ENCODE measurements at regions not wholly inside any gene's neighbourhood (a gene's known extent, or its start where the extent isn't known, plus 50 kb on each side); places are given as distances from the start of the nearest gene placed in this dataset.
A peak's percentile ranks its signal among the peaks of the same experiment; 100 is the strongest.

DNA sequence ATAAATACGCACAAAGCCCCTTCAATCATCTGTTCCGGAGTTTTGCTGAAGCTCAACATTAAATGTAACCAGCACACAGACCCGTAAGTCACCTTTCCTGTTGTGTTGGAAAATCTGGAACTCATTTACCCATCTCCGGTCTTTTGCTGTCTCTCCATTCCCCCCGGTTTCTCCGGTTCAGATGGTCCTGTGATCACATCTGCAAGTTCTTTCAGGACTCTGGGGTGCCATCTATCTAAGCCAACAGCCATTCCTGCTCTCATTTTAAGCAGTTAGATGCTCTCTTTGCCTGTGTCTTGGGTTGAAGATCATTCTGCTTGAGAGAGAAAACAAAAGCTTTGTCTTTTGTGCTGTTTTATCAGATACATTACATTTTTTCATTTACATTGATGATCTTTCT is 91.7 kb upstream of the TGIF1 start:
- no peaks in the 10 kb centered on the region for H3K27me3 ChIP-seq
- H3K27ac ChIP-seq, result no peak overlapping the region
- no peak for TF ChIP-seq POLR2A (IDR thresholded peaks at IDR 0.05)
- TF ChIP-seq, protein P1, sequence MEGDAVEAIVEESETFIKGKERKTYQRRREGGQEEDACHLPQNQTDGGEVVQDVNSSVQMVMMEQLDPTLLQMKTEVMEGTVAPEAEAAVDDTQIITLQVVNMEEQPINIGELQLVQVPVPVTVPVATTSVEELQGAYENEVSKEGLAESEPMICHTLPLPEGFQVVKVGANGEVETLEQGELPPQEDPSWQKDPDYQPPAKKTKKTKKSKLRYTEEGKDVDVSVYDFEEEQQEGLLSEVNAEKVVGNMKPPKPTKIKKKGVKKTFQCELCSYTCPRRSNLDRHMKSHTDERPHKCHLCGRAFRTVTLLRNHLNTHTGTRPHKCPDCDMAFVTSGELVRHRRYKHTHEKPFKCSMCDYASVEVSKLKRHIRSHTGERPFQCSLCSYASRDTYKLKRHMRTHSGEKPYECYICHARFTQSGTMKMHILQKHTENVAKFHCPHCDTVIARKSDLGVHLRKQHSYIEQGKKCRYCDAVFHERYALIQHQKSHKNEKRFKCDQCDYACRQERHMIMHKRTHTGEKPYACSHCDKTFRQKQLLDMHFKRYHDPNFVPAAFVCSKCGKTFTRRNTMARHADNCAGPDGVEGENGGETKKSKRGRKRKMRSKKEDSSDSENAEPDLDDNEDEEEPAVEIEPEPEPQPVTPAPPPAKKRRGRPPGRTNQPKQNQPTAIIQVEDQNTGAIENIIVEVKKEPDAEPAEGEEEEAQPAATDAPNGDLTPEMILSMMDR (IDR thresholded peaks at IDR 0.05), result no peak
- TF ChIP-seq EP300 (IDR thresholded peaks at IDR 0.05), result no peak
- TF ChIP-seq POLR2AphosphoS5 (IDR thresholded peaks at IDR 0.05), result no peak
- intact Hi-C loops (cut with DNase I; ENCODE audit: low total_unique reads), result no loop called here
- no peaks in the 10 kb centered on the region for H3K36me3 ChIP-seq
- no peaks in the 10 kb centered on the region for H3K4me1 ChIP-seq
- no peak for DNase-seq
- WGBS, 5 donors, result 86 to 92% (median 87%) methylated on average over 6 of the region's 6 CpGs
- H3K4me3 ChIP-seq, result no peak overlapping the region
- no peaks in the 10 kb centered on the region for H3K9me3 ChIP-seq

DNA sequence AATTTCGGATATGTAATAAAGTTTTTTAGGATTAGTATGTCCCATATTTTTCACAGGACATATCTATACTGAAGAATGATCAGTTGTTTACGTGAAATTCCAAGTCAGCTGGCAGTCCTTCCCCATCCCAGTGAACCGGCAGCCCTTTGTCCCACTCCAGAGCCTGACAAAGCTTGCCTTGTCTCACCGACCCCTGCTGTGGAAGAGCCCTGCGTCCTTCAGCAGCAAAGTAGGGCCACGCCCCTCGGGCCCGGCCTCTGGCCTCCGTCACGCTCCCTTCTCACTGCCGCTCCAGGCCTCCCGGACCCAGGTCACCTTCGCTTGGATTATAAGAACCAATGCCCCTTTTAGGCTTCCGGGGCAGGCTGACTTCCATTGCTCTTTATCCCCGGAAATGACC is 89.8 kb upstream of the TGIF1 start:
- no peaks in the 10 kb centered on the region for H3K9me3 ChIP-seq
- peak in 1 of 2 donors; percentile 32 for DNase-seq
- no peak overlapping the region for H3K4me3 ChIP-seq
- H3K4me1 ChIP-seq, result no peaks in the 10 kb centered on the region
- no peak for TF ChIP-seq EP300 (IDR thresholded peaks at IDR 0.05)
- TF ChIP-seq, protein P1 (IDR thresholded peaks at IDR 0.05), result no peak
- TF ChIP-seq POLR2A (IDR thresholded peaks at IDR 0.05), result no peak
- no peak for TF ChIP-seq POLR2AphosphoS5 (IDR thresholded peaks at IDR 0.05)
- 78 to 90% (median 84%) methylated on average over 15 of the region's 15 CpGs for WGBS, 5 donors
- intact Hi-C loops (cut with DNase I; ENCODE audit: low total_unique reads), result no loop called here
- H3K27ac ChIP-seq, result no peak overlapping the region
- H3K36me3 ChIP-seq, result no peaks in the 10 kb centered on the region
- no peaks in the 10 kb centered on the region for H3K27me3 ChIP-seq

DNA sequence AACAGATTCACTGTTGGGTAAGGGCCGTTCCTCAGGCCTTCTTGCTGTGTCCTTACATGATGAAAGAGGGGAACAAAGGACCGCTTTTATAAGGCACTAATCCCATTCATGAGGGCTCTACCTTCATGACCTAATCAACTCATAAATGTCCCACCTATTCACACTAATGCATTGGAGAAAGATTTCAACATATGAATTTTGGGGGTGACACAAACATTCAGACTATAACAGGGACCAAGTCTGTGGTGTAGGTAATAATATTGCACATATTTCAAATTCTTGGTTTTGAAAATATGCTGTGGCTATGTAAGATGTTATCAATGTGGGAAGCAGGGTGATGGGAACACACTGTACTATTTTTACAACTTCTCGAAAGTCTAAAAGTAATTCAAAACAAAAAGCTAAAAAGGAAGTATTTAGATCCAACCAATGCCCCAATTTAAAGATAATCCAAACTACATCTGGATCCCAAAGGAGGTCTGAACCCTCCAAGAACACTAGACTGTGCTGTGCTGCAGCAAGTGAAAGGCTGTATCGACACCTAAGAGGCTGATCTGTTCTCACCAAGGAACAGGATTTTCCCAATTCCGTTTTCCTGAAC is 82.4 kb upstream of the TGIF1 start:
- Histone ChIP-seq H3K9me3 (no peaks in the 10 kb centered on the region), H3K4me3 (no peak overlapping the region), H3K27me3 (no peaks in the 10 kb centered on the region), H3K4me1 (no peaks in the 10 kb centered on the region), H3K27ac (no peak overlapping the region), H3K36me3 (no peaks in the 10 kb centered on the region)
- intact Hi-C loops (cut with DNase I; ENCODE audit: low total_unique reads), result no loop called here
- no peak for TF ChIP-seq EP300 (IDR thresholded peaks at IDR 0.05)
- TF ChIP-seq POLR2A (IDR thresholded peaks at IDR 0.05), result no peak
- no peak for TF ChIP-seq POLR2AphosphoS5 (IDR thresholded peaks at IDR 0.05)
- TF ChIP-seq, protein P1 (IDR thresholded peaks at IDR 0.05), result no peak
- no peak for DNase-seq
- 72 to 85% (median 79%) methylated on average over 5 of the region's 5 CpGs for WGBS, 5 donors

DNA sequence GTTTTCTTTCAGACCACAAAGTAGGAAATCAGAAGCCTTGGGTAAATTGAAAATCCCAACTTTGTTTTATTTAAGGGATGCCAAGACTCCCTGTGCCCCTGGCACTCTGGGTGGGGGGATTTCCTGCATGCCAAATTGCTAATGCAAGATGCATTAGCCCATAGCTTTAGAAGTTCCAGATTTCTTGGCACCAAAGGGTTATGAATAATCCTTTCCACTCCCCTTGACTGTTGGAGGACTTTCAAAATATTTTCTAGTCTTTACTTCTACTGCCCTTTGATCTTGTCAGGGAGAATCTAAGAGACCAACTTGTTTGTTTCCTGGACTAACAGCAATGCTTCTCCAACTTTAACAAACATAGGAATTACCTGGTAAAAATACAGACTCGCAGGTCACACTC is 81.8 kb upstream of the TGIF1 start:
- WGBS, 5 donors, result 88 to 95% (median 89%) methylated on average over 1 of the region's 1 CpG
- H3K27me3 ChIP-seq, result no peaks in the 10 kb centered on the region
- no peaks in the 10 kb centered on the region for H3K4me1 ChIP-seq
- intact Hi-C loops (cut with DNase I; ENCODE audit: low total_unique reads), result no loop called here
- no peak overlapping the region for H3K4me3 ChIP-seq
- no peak overlapping the region for H3K27ac ChIP-seq
- no peaks in the 10 kb centered on the region for H3K36me3 ChIP-seq
- no peak for DNase-seq
- no peak for TF ChIP-seq POLR2A (IDR thresholded peaks at IDR 0.05)
- no peak for TF ChIP-seq POLR2AphosphoS5 (IDR thresholded peaks at IDR 0.05)
- TF ChIP-seq EP300 (IDR thresholded peaks at IDR 0.05), result no peak
- TF ChIP-seq, protein P1 (IDR thresholded peaks at IDR 0.05), result no peak
- no peaks in the 10 kb centered on the region for H3K9me3 ChIP-seq
